HL-60 (cell line): ENCODE measurements at regions not wholly inside any gene's neighbourhood (a gene's known extent, or its start where the extent isn't known, plus 50 kb on each side); places are given as distances from the start of the nearest gene placed in this dataset.

Experiments used
- CTCF ChIP-seq: IDR thresholded peaks from one replicate; pipeline ENCODE4 v1.5.1; 2011; ENCODE audit warnings: low read length, control low read depth, inconsistent platforms; ENCODE audit not compliant: insufficient read depth
- GABPA ChIP-seq: IDR thresholded peaks from 2 replicates; pipeline ENCODE4 v1.6.1; 2012; ENCODE audit warnings: low read depth
- POLR2AphosphoS5 ChIP-seq: IDR thresholded peaks from 2 replicates; pipeline ENCODE4 v1.6.1; 2012; ENCODE audit warnings: low read depth
- REST ChIP-seq: IDR thresholded peaks from 2 replicates; pipeline ENCODE4 v1.6.1; 2012; ENCODE audit warnings: low read depth; ENCODE audit not compliant: insufficient replicate concordance
- SPI1 ChIP-seq: IDR thresholded peaks from 2 replicates; pipeline ENCODE4 v1.6.1; 2012; ENCODE audit warnings: low read depth, mild to moderate bottlenecking, borderline replicate concordance

GRCh38 chr18:34467058-34467457, 242.3 kb upstream of the NOL4 start:
- no peak for TF ChIP-seq CTCF
- no peak for TF ChIP-seq GABPA
- TF ChIP-seq POLR2AphosphoS5 = no peak
- no peak for TF ChIP-seq REST
- no peak for TF ChIP-seq SPI1
